WERI-Rb-1 (cell line): ENCODE measurements at regions not wholly inside any gene's neighbourhood (a gene's known extent, or its start where the extent isn't known, plus 50 kb on each side); places are given as distances from the start of the nearest gene placed in this dataset.

ENCODE experiments used
- DNase-seq: peaks from one replicate; pipeline ENCODE4 v3.0.0-alpha.2; 2020
- H3K27ac ChIP-seq: fragments of 250-450 bp; sonication (Bioruptor Pico); 2 replicates; pipeline ENCODE4 v1.5.1; 2020; ENCODE audit warnings: mild to moderate bottlenecking, moderate library complexity
- H3K27me3 ChIP-seq: fragments of 250-450 bp; sonication (Bioruptor Pico); 2 replicates; pipeline ENCODE4 v1.5.1; 2021; ENCODE audit warnings: mild to moderate bottlenecking, low read depth, moderate library complexity; ENCODE audit not compliant: insufficient read depth, severe bottlenecking
- H3K36me3 ChIP-seq: fragments of 250-450 bp; sonication (Bioruptor Pico); 2 replicates; pipeline ENCODE4 v1.5.1; 2020; ENCODE audit warnings: mild to moderate bottlenecking, moderate library complexity
- H3K4me3 ChIP-seq: 2 replicates; pipeline ENCODE4 v1.5.1; 2011; ENCODE audit warnings: low read depth, mild to moderate bottlenecking, control low read depth, low read length
- H3K9me3 ChIP-seq: fragments of 250-450 bp; sonication (Bioruptor Pico); 2 replicates; pipeline ENCODE4 v1.5.1; 2021; ENCODE audit warnings: mild to moderate bottlenecking, moderate library complexity; ENCODE audit not compliant: severe bottlenecking
- CTCF ChIP-seq: IDR thresholded peaks from 2 replicates; pipeline ENCODE4 v1.5.1; 2011; ENCODE audit warnings: low read depth, mild to moderate bottlenecking, control low read depth, inconsistent platforms, low read length

- Histone ChIP-seq H3K27me3 (no peaks in the 10 kb centered on the region), H3K9me3 (no peaks in the 10 kb centered on the region), H3K36me3 (no peaks in the 10 kb centered on the region), H3K4me3 (no peak overlapping the region), H3K27ac (no peak overlapping the region)
- TF ChIP-seq CTCF = no peak
- no peak for DNase-seq
Measured at GRCh38 chr5:124560370-124560769, 186.1 kb downstream of the ZNF608 start.

GRCh38 chr5:124557761-124558160 lies 188.7 kb downstream of the ZNF608 start:
- H3K9me3 ChIP-seq = no peaks in the 10 kb centered on the region
- H3K27me3 ChIP-seq = no peaks in the 10 kb centered on the region
- TF ChIP-seq CTCF = no peak
- no peak for DNase-seq
- H3K36me3 ChIP-seq = no peaks in the 10 kb centered on the region
- H3K4me3 ChIP-seq = no peak overlapping the region
- H3K27ac ChIP-seq = no peak overlapping the region

- H3K27me3 ChIP-seq = no peaks in the 10 kb centered on the region
- no peaks in the 10 kb centered on the region for H3K9me3 ChIP-seq
- no peaks in the 10 kb centered on the region for H3K36me3 ChIP-seq
- no peak for DNase-seq
- H3K27ac ChIP-seq = no peak overlapping the region
- no peak for TF ChIP-seq CTCF
- H3K4me3 ChIP-seq = no peak overlapping the region
Measured at GRCh38 chr5:124554746-124555578, 191.5 kb downstream of the ZNF608 start.

GRCh38 chr5:124553911-124554310 lies 192.5 kb downstream of the ZNF608 start:
- no peak for DNase-seq

GRCh38 chr5:124552526-124552925 lies 193.9 kb downstream of the ZNF608 start:
- Histone ChIP-seq H3K9me3 (no peaks in the 10 kb centered on the region), H3K36me3 (no peaks in the 10 kb centered on the region), H3K27ac (no peak overlapping the region), H3K4me3 (no peak overlapping the region), H3K27me3 (no peaks in the 10 kb centered on the region)
- DNase-seq = no peak
- TF ChIP-seq CTCF = no peak

More at GRCh38 chr5:124553911-124554310, 192.5 kb downstream of the ZNF608 start:
- TF ChIP-seq CTCF = no peak
- Histone ChIP-seq H3K36me3 (no peaks in the 10 kb centered on the region), H3K27me3 (no peaks in the 10 kb centered on the region), H3K4me3 (no peak overlapping the region), H3K9me3 (no peaks in the 10 kb centered on the region), H3K27ac (no peak overlapping the region)

- H3K27me3 ChIP-seq = no peaks in the 10 kb centered on the region
- no peak overlapping the region for H3K4me3 ChIP-seq
- TF ChIP-seq CTCF = no peak
- H3K27ac ChIP-seq = no peak overlapping the region
- H3K36me3 ChIP-seq = no peaks in the 10 kb centered on the region
- no peak for DNase-seq
- H3K9me3 ChIP-seq = no peaks in the 10 kb centered on the region
Measured at GRCh38 chr5:124551939-124552279, 194.5 kb downstream of the ZNF608 start.
